RKO (cell line): ENCODE measurements at regions not wholly inside any gene's neighbourhood (a gene's known extent, or its start where the extent isn't known, plus 50 kb on each side); places are given as distances from the start of the nearest gene placed in this dataset.

ENCODE experiments used
- DNase-seq: peaks from one replicate; pipeline ENCODE4 v3.0.0-alpha.2; 2016; ENCODE audit warnings: low spot score

DNA sequence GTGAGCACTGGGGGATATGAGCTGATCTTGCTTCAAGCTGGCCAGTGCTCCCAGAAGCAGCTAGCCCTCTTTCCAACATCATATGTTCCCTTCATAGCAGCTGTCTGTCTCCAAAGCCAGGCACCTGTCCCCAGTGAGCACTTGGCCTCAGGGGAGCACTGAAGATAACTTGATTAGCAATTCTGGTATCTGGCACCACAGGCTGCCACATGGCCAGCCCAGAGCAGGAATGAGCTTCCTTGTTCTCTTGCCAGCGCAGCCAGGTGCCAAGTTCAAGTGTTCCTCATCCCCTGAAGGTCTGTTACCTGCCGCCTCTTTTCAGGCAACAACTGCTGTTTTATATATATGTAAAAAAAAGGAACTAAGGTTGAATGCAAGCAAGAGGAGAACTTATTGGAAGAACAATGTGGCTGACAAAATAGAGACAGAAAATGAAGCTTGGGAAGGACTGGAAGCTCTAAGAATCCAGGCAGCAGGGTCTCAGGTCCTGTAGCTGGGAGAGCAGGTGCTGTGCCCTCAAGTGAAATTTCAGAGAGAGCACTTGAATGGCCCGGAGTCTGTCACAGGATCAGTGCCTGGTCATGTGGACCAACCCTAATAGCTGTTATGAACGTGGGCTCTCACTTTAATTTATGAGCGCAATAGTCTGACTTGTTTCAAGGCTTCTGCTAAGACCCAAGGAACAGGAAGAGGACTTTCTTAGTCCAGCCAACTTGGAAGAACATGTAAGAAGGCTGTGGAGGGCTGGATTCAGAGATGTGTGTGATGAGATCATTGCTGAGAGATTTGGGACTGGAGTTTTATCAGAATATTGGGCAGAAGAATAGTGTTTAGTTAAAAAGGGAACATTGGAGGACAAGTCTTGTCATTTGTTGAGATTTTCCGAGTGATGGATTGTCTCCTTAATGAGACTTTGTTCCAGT is 267.2 kb downstream of the GLRX3 start:
- DNase-seq: no peak

DNA sequence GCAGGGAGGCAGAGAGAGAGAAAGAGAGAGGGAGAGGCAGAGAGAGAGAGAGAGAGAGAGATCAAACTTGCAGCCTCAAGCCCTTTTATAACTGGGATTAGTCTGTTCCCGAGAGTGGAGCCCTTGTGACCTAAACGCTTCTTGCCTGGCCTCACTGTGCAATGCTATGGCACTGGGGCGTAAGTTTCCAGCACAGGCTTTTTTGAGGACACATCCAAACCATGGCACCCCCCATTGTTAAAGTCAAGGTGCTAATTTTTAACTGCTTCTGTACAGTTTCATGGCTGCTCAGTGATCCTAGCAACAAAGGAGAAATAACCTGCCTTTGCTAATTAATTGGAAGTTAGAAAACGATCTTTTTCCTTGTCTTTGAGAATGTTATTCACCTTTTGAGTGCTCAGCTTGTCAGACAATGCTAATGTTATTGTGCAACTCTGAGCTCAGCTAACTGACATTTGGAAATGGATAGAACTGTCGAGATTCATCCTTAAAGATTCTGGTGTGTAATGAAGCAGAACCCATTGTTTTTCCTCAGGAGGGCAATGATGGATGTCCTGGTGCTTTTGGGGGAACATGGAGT is 268.4 kb downstream of the GLRX3 start:
- DNase-seq: no peak

GRCh38 chr10:130407052-130407451 is 270.9 kb downstream of the GLRX3 start:
- no peak for DNase-seq

DNA sequence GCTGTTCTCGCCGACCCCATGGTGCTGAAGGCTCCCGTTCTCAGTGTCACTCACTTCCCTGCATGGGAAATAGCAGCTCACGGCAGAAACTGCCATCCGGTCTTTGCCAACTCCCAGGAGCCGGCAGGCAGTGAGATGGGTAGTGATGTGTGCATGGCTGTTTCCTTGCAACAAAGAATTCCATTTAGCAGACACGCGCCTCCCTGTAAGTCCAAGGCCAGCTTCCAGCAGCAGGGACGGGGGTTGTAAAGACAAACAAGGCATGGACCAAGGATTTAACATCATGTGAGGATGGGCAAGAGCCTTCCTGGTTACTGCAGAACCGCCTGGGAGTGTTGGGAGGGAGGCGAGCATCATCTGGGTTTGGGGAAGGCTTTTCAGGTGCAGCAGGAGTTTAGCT is 273.1 kb downstream of the GLRX3 start:
- no peak for DNase-seq

- no peak for DNase-seq
These were observed 273.7 kb downstream of the GLRX3 start for GRCh38 chr10:130409931-130410330.

DNA sequence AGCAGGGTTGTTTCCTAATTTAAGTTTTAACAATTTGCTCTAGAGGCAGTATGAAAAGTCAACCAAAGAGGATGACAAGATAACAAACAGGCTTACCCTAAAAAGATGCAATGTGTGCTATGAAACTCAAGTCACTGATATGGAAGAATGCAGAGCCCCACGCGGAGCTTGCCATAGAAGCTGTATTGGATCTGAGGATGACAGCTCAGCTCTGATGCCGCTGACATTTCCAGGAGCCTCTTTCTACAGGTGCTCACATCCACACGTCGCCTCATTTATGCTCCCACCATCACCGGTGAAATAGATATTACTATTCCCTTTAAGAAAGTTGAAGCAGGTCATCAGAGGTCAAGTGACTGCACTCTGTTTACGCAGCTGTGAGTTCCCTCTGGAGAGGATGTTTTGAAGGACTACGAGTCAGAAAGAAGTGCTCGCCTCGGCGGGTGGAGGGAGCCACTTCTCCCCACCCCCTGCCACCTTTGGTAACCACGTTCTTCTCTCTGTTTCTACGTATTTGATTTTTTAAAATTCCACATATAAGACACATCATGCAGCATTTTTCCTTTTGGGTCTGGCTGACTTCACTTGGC is 275.4 kb downstream of the GLRX3 start:
- DNase-seq: no peak

- DNase-seq: no peak
These were observed 276.1 kb downstream of the GLRX3 start for GRCh38 chr10:130412317-130412716.

DNA sequence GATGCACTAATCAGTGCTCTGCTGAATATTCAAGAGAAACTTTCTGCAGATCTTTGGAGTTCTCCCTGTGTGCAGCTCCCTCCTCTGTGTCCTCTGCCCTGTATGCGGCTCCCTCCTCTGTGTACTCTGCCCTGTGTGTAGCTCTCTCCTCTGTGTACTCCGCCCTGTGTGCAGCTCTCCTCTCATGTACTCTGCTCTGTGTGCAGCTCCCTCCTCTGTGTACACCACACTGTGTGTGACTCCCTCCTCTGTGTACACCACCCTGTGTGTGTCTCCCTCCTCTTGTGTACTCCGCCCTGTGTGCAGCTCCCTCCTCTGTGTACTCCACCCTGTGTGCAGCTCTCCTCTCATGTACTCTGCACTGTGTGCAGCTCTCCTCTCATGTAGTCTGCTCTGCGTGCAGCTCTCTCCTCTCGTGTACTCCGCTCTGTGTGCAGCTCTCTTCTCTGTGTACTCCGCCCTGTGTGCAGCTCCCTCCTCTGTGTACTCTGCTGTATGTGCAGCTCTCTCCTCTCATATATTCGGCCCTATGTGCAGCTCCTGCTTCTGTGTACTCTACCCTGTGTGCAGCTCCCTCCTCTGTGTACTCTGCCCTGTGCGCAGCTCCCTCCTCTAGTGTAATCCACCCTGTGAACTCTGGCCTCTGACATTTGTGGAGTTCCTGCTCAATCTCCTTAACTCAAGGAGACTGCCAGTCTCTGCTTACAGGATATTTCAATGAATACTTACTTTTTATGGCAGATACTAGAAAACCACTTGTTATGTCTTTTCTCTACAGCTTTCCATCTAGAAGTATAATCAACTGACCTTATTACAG is 280.4 kb downstream of the GLRX3 start:
- DNase-seq: no peak

DNA sequence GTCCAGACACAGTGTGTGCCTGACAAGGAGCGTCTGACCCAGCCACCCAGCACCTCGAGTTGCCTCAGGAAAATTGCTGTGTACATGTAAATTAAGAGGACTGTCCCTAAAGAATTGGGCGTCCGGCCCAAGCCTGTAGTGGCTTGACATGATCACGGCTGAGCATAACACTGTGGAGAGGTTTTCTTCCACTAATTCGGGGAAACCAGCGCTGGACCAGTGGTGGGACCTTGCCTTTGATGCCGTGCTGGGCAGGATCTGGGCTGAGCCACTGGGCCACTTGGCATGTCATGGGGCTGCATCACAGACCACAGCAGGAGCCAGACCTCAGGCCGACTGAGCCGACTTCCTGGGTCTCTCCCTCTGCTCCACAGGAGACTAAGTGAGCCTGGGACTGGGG is 282.5 kb downstream of the GLRX3 start:
- DNase-seq: no peak

DNA sequence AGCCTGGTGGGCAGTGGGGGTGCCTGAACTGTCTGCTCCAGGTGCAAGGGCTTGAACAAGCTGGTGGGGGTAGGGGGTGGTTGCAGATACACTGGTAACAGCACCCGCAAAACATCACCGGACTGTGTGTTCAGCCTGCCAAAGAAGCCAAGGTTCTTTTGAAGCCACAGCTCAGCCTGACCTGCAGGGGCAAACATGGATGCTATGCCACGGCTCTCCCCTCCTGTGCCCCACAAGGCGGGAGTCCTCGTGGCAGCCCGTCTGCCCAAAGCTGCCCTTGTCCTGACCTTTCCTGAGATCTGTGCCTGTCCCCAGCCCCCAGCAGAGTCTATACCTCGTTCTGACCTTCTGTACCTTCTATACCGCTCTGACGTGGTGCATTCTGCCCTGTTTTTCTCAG is 285.7 kb downstream of the GLRX3 start:
- DNase-seq: no peak

GRCh38 chr10:130422366-130423324 is 286.5 kb downstream of the GLRX3 start:
- no peak for DNase-seq

- DNase-seq: no peak
These were observed 287.5 kb downstream of the GLRX3 start for GRCh38 chr10:130423455-130424305.

DNA sequence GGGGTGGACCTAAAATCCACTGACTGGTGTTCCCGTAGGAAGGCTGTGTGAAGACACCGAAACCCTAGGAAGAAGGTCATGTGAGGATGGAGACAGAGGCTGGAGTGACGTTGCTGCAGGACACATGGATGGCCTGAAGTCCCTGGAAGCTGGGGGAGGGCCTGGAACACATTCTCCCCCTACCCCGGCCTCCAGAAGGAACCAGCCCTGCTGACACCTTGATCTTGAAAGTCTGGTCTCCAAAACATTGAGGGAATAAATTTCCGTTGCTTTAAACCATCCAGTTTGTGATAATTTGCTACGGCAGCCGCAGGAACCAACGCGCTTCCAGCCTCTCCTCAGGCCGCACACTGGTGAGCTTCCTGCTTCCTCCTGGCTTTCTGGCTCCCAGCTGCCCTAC is 288.2 kb downstream of the GLRX3 start:
- DNase-seq: no peak

DNA sequence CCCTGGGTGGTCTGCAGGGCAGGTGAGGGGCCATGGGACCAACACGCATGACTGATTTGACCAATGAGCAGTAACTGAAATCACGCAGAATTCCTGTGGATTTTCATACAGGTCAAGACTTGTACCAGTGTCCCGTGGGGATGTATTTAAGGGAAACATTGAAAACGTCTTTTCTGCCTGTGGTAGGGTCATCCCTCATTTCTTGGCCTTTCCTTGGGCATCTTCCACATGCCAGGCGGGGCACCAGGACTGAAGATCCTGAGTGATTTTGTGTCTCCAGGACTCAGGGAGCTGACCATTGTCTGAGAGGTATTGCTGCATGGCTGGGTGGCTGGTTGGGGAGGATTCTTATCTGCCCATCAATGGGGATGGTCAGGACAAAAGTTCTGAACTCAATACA is 289.0 kb downstream of the GLRX3 start:
- DNase-seq: no peak

DNA sequence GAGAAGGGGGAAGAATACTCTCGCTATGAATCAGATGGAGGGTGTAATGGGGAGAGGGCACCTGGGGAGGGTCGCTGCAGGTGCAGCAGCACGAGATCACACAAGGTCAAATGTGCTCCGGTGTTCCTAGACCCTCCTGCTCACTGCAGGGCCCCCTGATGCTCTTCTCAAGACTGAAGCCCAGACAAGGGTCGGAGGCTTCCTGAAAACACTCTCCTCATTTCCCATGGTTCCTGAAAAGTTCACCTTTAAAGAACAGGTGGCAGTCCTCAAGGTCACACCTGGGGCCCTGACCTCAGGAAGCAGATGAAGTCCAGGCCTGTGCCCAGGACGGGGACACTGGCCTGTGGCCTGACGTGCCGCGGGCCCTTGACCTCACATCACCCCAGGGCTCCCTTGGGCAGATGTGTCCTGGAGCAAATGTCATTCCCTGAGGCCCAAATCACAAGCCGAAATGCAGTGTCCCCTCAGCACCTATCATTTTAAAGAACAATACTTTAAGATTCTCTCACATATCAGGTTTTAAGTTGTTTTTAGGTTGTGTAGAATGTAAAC is 289.8 kb downstream of the GLRX3 start:
- no peak for DNase-seq

DNA sequence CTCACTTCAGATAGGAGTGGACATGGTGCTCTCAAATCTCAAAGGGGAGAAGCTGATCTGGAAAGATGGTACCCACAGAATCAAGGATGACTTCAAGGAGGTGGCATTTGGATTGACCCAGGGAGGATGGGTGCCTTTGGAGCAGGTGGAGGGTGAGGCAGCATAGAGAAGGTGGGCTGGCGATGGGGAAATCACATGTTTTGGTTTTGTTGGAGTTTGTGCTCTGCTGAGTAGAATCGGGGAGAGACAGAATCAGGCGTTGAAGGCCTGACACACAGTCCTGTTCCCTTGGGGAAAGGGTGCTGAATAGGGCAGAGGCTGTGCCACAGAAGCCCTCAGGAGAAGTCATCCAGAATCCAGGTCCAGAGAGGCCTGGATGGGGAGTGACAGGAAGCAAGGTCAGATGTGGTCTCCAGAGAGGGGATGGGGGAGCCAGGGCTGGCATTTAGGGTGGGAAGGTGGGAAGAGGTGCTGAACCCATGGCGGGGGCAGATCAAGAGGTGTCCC is 291.1 kb downstream of the GLRX3 start:
- no peak for DNase-seq

DNA sequence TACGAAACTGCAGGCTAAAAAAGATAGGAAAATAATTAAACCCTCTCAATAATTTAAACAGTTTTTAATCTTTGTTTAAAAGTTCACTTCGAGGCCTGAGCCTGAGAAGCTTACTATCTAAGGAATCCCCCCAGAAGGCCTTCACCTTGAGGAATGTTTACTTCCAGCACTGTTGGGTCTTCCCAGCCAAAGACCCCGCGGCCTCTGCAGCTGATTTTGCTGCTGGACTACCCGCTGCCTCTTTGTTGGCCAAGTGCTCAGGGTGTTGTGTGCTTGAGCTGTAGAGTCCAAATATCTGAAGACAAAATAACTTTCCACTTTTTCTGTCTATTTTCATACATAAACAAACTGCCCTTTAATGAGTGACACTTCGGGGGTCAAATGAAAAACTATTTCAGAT is 292.7 kb downstream of the GLRX3 start:
- DNase-seq: no peak

DNA sequence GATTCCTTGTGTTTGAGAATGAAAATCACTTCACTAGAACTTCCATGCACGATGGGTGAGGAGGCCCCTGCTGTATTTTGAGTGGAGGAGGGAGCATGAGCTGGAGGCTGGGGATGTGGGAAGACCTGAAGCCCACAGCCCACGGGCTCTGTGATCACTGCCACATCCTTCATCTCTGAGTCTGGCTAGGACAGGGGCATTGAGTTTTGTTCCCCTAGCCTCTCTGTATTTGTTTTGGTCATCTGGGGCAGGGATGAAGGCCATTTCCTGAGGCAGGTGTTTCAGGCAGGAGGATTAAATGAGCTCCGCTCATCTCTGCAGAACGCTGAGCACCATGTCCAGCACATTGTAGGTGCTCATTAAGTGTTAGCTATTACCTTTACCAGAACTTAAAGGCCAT is 293.6 kb downstream of the GLRX3 start:
- DNase-seq: no peak

- DNase-seq: no peak
These were observed 294.1 kb downstream of the GLRX3 start for GRCh38 chr10:130430291-130430690.
